ENCODE measurements at regions not wholly inside any gene's neighbourhood (a gene's known extent, or its start where the extent isn't known, plus 50 kb on each side); places are given as distances from the start of the nearest gene placed in this dataset.

DNA sequence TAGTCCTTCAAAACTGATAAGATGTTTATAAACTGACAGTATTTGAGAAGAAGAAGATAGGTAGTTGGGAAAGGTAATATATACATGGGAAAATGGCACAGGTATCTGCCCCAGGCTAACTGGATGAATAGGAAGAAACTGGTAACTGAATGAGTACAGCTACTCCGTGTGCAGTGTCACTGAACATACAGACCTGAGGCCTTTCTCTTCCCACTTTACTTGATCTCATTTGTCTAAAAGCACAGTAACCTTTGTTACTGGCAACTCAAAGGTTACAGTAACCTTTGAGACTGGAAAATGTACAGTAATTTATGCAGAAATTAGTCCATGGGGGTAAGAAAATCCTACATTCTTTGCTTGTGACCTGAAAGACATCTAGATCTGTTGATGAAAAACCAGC is 735.0 kb upstream of the RIOK2 start:
- Histone ChIP-seq H3K27me3 (no peaks in the 10 kb centered on the region), H3K4me3 (no peak overlapping the region), H3K36me3 (no peaks in the 10 kb centered on the region), H3K9me3 (no peaks in the 10 kb centered on the region)
- no peak for DNase-seq

DNA sequence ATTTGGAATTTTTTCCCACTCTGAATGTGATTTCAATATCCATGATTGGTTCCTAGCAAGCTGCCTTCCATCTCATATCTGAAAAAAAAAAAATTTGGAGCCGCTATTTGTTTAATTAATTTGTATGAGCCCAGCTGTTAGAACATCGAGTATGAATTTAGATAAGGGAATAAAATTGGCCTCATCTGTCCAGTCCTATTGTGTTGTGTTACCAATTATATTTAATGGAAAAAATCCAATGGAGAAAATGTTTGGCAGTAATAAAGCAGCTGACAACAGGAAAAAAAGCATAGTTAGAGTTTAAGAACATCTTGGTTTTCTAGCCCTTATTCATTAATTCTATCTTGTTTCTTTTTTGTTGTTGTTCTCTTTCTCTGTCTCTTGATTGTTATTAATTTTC is 735.6 kb upstream of the RIOK2 start:
- H3K36me3 ChIP-seq, result no peaks in the 10 kb centered on the region
- no peaks in the 10 kb centered on the region for H3K9me3 ChIP-seq
- no peak overlapping the region for H3K4me3 ChIP-seq
- no peak for DNase-seq
- no peaks in the 10 kb centered on the region for H3K27me3 ChIP-seq

DNA sequence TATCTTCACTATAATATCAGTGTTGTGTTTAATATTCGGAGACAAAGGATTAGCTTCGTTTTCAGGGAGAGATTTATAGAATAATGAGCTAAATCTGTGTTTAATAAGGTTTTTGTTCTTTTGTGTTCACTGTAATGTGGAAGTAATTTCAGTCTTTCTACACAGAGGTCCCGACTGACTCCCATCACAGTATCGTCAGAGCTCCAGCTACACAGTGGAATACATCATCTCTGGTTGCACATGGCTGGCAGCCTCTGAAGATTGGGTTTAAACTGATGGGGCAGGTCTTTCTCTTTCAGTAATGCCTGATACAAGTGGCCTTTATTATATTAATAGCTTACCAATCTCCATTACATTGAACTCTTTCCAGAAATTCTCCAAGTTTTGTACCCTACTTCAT is 736.7 kb upstream of the RIOK2 start:
- Histone ChIP-seq H3K36me3 (no peaks in the 10 kb centered on the region), H3K4me3 (no peak overlapping the region), H3K27me3 (no peaks in the 10 kb centered on the region), H3K9me3 (no peaks in the 10 kb centered on the region)
- no peak for DNase-seq

DNA sequence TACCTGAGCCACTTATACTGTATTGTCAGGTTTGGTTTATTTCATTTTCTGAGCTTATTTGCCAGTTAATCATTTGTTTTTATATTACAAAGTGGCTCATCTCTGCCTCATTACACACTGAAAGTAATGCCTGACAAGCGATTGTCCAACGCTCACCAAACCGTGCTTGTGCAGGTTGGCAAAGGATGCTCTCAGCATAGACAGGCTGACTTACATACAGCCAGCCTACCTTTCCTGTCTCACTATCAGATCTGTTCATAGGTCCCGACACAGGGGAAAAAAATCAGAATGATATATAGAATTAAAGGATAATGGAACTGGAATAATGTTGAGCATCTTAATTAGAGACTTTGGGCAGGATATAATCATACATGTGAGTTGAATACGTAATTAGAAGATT is 739.7 kb upstream of the RIOK2 start:
- Histone ChIP-seq H3K4me3 (no peak overlapping the region), H3K9me3 (no peaks in the 10 kb centered on the region), H3K36me3 (no peaks in the 10 kb centered on the region), H3K27me3 (no peaks in the 10 kb centered on the region)
- DNase-seq, result no peak

DNA sequence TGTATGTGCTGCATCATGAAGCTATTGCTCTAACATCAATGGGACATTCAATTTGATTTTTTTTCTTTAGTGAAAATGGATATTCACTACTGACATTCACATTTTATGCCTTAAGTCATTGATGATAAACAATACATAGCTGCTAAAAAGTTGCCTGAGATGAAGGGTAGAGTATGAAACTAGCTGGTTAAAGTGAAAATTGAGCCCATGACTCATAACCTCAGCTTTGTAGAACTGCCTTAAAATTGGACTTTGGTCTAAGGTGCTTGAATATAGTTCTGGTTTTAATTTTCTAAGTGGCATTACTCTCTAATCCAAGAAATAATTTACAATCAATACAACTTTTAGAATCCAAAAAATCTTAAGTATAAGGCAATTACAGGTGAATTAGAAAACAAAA is 740.4 kb upstream of the RIOK2 start:
- Histone ChIP-seq H3K27me3 (no peaks in the 10 kb centered on the region), H3K4me3 (no peak overlapping the region), H3K9me3 (no peaks in the 10 kb centered on the region), H3K36me3 (no peaks in the 10 kb centered on the region)
- DNase-seq, result no peak

DNA sequence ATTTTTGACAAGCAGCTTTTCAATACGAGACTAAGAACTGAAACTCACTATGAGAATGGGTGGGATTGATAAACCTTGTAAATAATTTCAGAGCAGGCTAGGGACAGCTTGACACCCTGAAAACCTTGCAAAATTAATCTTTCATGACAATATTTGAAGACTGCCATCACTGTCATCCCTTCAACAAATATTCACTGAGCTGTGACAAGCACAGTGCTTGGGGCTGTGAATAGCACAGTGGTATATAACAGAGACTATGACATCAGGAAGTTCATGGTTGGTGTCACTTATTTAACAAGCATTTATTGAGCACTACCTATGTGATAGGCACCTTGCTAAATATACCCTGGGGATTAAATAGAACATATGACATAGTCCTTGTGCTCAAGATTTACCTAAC is 741.0 kb upstream of the RIOK2 start:
- DNase-seq, result no peak
- H3K27me3 ChIP-seq, result no peaks in the 10 kb centered on the region
- no peak overlapping the region for H3K4me3 ChIP-seq
- no peaks in the 10 kb centered on the region for H3K9me3 ChIP-seq
- H3K36me3 ChIP-seq, result no peaks in the 10 kb centered on the region

DNA sequence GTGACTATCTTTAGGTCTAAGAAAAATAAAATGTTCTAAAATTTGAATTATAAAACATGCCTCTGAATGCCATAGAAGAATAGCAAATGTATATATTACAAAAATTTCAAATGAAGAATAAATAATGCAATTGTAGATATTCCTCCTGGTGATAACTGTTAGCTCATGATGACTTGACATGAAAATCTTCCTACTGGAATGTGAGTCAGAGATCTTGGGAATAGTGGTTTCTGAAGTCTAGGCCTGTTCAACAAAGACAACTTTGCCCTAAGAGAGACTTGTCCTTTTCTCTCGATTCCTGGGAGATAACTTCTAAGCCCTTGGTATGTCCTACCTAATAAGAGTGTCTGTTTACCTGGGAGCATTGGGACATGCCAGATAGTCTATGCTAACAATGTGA is 746.3 kb upstream of the RIOK2 start:
- no peak overlapping the region for H3K4me3 ChIP-seq
- no peaks in the 10 kb centered on the region for H3K27me3 ChIP-seq
- no peaks in the 10 kb centered on the region for H3K9me3 ChIP-seq
- no peaks in the 10 kb centered on the region for H3K36me3 ChIP-seq
- DNase-seq, result no peak

DNA sequence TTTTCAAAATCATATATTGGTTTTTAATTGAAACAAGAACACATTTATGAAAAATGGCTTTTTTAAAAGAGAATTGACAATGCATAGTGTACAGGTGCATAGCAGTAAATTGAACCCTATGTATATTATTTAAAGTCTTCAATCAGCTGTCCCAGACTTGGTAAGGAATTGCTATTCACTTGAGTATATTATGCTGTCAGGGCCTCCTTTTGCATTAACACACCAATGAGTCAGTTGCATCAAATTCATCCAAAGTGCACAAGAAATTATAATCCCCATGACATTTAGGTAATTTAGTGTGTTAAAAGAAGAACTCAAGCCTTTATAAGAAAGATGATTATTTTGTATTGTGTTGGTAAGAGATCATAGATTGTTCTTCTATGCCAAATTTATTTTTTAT is 748.8 kb upstream of the RIOK2 start:
- no peak for DNase-seq
- no peaks in the 10 kb centered on the region for H3K9me3 ChIP-seq
- H3K4me3 ChIP-seq, result no peak overlapping the region
- no peaks in the 10 kb centered on the region for H3K36me3 ChIP-seq
- H3K27me3 ChIP-seq, result no peaks in the 10 kb centered on the region

DNA sequence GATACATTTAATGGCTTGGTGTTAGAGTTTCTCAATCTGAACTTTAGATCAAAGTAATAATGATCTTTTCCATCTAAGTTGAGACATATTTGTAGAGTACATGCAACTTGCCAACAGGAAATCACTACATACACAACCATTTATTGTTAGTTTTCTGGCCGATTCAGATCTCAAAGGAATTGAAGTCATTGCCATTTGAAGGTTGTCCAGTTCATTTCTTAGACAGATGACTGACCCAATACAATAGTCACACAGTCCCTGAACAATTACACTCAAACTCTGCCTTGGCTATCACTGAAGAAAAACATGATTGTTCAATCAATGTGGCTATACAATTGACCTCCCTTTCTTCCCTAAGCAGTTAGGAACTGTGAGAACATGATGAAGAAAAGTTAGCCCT is 753.2 kb upstream of the RIOK2 start:
- no peak for DNase-seq

DNA sequence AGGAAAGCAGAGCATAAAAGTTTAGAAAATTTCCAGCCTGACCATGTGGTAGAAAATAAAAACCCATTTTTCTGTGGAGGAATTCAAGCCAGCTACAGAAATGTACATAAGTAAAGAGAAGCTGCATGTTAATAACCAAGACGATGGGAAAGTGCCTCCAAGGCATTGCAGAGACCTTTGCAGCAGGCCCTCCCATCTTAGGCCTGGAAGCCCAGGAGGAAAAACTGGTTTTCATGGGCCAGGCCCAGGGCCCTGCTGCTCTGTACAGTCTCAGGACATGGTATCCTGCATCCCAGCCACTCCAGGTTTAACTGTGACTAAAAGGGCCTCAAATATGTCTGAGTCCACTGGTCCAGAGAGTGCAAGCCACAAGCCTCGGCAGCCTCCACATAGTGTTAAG is 754.8 kb upstream of the RIOK2 start:
- no peaks in the 10 kb centered on the region for H3K9me3 ChIP-seq
- no peak overlapping the region for H3K4me3 ChIP-seq
- no peak for DNase-seq
- no peaks in the 10 kb centered on the region for H3K36me3 ChIP-seq
- H3K27me3 ChIP-seq, result no peaks in the 10 kb centered on the region

More for the DNA sequence above, 753.2 kb upstream of the RIOK2 start:
- Histone ChIP-seq H3K9me3 (no peaks in the 10 kb centered on the region), H3K36me3 (no peaks in the 10 kb centered on the region), H3K27me3 (no peaks in the 10 kb centered on the region), H3K4me3 (no peak overlapping the region)

DNA sequence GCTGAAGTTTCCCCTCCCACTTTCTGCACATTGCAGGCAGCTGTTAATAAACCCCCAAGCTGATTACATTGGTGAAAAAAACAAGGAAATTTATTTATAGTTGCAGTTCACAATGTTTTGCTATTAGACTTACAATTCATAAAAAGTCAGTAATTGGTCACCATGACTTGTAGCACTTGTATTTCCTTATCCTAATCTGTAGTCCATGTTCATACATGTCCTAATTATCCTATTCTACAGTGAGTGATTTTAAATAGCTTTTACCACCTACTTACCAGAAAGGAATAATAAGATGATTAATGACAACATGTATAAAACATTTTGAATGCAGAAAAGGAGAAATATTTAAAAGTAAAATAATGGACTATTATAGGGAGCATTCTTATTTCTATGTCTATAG is 760.0 kb upstream of the RIOK2 start:
- Histone ChIP-seq H3K9me3 (no peaks in the 10 kb centered on the region), H3K4me3 (no peak overlapping the region), H3K36me3 (no peaks in the 10 kb centered on the region), H3K27me3 (no peaks in the 10 kb centered on the region)
- no peak for DNase-seq

DNA sequence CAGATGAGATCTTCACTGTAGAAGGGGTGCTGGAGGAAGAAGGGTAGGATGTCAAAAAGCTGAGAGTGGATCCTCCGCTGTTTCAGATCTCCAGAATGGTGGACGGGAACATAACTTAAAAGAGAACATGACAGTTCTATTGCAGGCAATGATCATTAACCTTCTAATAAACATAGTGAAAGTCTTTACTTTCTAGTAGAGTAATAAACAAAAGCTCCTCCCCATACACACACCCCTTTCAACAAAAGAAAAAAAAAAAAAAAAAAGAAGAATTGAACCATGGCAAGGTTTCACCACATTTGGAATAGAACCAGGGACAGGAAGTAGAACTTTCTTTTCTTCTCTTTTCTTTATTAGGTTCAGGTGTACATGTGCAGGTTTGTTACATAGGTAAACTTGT is 768.1 kb upstream of the RIOK2 start:
- Histone ChIP-seq H3K9me3 (peaks cover 2% of the 10 kb centered on the region; the same call in 1 of the 2 replicates), H3K27me3 (no peaks in the 10 kb centered on the region), H3K4me3 (no peak overlapping the region), H3K36me3 (no peaks in the 10 kb centered on the region)
- DNase-seq, result no peak

DNA sequence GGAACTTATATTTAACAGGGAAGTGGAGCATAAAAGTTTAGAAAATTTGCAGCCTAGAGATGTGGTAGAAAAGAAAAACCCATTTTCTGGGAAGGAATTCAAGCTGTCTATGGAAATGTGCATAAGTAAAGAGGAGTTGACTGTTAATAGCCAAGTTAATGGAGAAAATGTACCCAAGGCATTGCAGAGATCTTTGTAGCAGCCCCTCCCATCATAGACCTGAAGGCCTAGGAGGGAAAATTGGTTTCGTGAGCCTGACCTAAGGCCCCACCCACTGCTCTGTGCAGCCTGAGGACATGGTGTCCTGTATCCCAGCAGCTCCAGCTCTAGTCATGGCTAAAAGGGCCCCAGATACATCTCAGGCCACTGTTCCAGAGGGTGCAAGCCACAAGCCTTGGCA is 772.4 kb upstream of the RIOK2 start:
- DNase-seq, result no peak
- Histone ChIP-seq H3K9me3 (0 out of 2 replicates have a peak, but pooled peaks cover 2% of the 10 kb centered on the region), H3K27me3 (no peaks in the 10 kb centered on the region), H3K4me3 (no peak overlapping the region), H3K36me3 (no peaks in the 10 kb centered on the region)

DNA sequence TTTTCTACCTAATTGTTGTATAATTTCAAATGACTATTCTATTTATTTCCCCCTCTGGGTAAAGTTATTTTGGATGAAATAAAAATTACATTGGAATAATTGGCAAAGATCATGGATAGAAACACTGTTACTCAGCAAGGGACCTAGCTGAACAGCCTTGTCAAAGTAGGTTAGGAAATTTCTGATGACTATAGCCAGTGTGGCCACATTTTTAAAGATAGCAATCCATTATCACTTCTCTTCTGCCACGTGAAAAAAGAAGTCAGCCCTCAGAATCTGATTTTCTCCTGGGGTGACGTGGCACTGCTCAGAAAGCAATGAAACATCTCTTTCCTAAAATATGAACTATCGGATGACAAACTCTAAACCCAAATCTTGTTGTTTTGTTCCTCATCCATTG is 784.2 kb upstream of the RIOK2 start:
- no peak overlapping the region for H3K4me3 ChIP-seq
- DNase-seq, result no peak
- H3K27me3 ChIP-seq, result no peaks in the 10 kb centered on the region

DNA sequence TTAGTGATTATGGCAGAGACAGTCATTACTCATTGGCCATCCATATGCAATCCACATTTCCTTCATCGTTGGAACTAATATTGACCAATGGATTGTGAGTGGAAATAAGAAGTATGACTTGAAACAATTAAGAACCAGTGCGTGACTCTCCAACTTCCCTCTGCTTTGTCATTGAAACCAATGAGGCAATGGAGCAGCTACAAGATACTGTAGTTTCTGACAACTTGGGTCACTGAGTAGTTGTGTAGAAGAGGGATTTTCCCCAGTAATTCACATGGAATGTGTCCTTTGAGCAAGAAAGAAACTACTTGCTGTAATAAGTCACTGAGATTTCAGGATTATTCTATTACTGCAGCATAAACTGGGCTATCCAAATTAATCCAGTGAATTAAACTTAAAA is 785.3 kb upstream of the RIOK2 start:
- no peak for DNase-seq
- H3K36me3 ChIP-seq, result no peaks in the 10 kb centered on the region
- no peak overlapping the region for H3K4me3 ChIP-seq
- no peaks in the 10 kb centered on the region for H3K9me3 ChIP-seq
- H3K27me3 ChIP-seq, result no peaks in the 10 kb centered on the region

More for the DNA sequence above, 784.2 kb upstream of the RIOK2 start:
- Histone ChIP-seq H3K36me3 (no peaks in the 10 kb centered on the region), H3K9me3 (no peaks in the 10 kb centered on the region)

DNA sequence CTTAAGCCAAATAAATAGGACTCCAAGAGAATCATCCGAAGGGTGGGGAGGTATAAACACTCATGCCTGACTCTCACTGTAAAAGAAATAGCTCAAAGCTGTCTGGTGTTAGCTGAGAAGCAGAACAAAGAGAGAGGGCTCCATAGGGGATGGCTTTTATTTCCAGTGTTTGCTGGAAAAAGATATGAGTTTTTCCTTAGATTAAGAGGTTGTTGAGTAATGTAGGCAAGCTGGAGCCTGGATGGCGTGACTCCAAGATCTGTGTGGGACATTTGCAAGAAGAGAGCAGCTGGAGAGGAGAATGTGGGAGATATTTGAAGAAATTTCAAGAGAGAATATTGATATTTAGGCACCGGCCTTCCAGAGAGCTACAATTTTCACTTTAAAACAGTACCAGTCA is 793.7 kb upstream of the RGMB start:
- Histone ChIP-seq H3K36me3 (no peaks in the 10 kb centered on the region), H3K9me3 (no peaks in the 10 kb centered on the region), H3K27me3 (no peaks in the 10 kb centered on the region; the same call in 1 of the 2 replicates), H3K4me3 (no peak overlapping the region)
- no peak for DNase-seq

DNA sequence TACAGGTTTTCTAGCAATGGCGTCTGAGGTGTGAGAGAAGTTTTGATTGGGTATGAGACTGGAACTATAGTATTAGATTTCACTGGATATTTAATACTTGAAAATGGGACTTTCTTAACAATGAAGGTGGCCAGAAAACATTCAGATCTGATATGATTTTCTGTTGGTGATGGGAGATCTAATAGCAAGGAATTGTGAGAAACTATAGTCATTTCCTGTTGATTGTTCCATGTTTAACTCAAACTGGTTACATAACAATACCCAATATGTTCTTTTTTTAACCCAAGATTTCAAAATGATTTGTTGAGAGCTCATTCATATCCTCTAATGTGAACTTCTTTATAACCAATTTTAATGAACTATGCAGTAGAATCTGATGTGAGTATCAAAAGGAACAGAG is 793.2 kb upstream of the RGMB start:
- H3K4me3 ChIP-seq, result no peak overlapping the region
- no peaks in the 10 kb centered on the region for H3K9me3 ChIP-seq
- no peak for DNase-seq
- H3K27me3 ChIP-seq, result no peaks in the 10 kb centered on the region; the same call in 1 of the 2 replicates
- no peaks in the 10 kb centered on the region for H3K36me3 ChIP-seq

DNA sequence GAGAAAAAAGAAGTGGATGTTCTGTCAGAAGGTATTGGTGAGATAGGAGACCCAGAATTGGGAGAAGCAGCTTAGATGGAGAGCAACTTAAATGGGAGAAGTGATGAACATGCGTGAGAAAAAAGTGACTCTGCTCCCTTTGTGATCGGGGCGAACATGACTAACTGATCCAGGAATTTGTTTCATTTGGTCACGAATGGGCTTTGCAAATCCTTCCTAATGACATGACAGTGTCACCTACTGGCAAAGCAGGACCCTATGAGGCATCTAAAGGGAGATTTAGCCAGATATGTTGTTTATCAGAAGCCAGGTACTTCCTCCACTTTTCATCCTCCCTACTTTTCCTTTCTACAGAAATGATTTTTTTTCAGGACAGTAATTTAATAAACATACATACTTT is 787.4 kb upstream of the RGMB start:
- Histone ChIP-seq H3K27me3 (no peaks in the 10 kb centered on the region), H3K9me3 (no peaks in the 10 kb centered on the region), H3K4me3 (no peak overlapping the region), H3K36me3 (no peaks in the 10 kb centered on the region)
- no peak for DNase-seq

DNA sequence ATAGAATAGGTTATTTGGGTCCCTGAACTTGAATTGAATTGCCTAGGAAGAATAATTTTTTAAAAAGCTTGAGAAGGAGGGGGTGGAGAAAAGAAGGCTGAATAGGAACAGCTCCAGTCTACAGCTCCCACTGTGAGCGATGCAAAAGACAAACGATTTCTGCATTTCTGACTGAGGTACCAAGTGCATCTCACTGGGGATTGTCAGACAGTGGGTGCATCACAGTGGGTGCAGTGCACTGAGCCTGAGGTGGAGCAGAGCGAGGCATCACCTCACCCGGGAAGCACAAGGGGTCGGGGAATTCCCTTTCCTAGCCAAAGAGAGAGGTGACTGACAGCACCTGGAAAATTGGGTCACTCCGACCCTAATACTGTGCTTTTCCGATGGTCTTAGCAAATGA is 782.2 kb upstream of the RGMB start:
- Histone ChIP-seq H3K9me3 (peaks cover 2% of the 10 kb centered on the region; the same call in 1 of the 2 replicates), H3K36me3 (no peaks in the 10 kb centered on the region), H3K27me3 (no peaks in the 10 kb centered on the region), H3K4me3 (no peak overlapping the region)
- no peak for DNase-seq

All from MG63 (cell line).